Right lobe of liver (tissue), 4 donors: ENCODE measurements at regions not wholly inside any gene's neighbourhood (a gene's known extent, or its start where the extent isn't known, plus 50 kb on each side); places are given as distances from the start of the nearest gene placed in this dataset.

Experiments used
- POLR2A ChIP-seq: fragments of 450-650 bp; IDR thresholded peaks from one replicate; pipeline ENCODE4 v1.6.1; 2017; ENCODE audit warnings: antibody characterized with exemption, mild to moderate bottlenecking
- TF ChIP-seq, protein P1 (sequence below), 4 donors: fragments of 200-600 bp in 3 of 4; fragments of 450-650 bp in 1 of 4; IDR thresholded peaks; one replicate each; pipeline versions ENCODE4 v1.5.1 to v1.8.0; 2016 to 2022; ENCODE audit warnings: antibody characterized with exemption in 4 of 4, mild to moderate bottlenecking in 2 of 4
- donor health status: DM: no; HTN: no; CAD: no.
- donor health status: DM: no; HTN: no; CAD: no.
- donor health status: DM: no; HTN: yes; CAD: no.

DNA sequence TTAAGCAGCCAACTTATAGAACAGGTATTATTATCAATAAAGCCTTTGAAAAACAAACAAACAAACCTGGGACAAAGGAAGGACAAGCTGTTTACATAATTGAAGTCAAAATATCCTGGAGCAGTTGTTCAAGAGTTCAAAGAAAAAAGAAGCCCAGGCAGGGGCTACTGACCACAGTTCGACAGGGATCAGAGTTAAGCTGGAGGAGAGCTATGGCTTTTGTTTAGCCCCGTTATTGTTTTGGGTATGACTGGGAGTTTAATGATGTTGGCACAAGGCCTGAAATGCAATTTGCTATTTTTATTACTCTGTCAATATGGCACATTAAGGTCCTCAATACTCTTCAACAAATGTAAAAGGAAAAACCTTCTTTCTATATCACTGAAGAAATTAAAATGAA lies 624.4 kb upstream of the KLHL1 start:
- TF ChIP-seq, protein P1, sequence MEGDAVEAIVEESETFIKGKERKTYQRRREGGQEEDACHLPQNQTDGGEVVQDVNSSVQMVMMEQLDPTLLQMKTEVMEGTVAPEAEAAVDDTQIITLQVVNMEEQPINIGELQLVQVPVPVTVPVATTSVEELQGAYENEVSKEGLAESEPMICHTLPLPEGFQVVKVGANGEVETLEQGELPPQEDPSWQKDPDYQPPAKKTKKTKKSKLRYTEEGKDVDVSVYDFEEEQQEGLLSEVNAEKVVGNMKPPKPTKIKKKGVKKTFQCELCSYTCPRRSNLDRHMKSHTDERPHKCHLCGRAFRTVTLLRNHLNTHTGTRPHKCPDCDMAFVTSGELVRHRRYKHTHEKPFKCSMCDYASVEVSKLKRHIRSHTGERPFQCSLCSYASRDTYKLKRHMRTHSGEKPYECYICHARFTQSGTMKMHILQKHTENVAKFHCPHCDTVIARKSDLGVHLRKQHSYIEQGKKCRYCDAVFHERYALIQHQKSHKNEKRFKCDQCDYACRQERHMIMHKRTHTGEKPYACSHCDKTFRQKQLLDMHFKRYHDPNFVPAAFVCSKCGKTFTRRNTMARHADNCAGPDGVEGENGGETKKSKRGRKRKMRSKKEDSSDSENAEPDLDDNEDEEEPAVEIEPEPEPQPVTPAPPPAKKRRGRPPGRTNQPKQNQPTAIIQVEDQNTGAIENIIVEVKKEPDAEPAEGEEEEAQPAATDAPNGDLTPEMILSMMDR (IDR thresholded peaks at IDR 0.05): no peak
- TF ChIP-seq POLR2A: no peak
